Hematopoietic multipotent progenitor cell treated with erythropoietin and hydrocortisone succinate and interleukin-3 and kit ligand, for 8 days (in vitro differentiated cells): ENCODE measurements at regions not wholly inside any gene's neighbourhood (a gene's known extent, or its start where the extent isn't known, plus 50 kb on each side); places are given as distances from the start of the nearest gene placed in this dataset.

Experiments
- DNase-seq: peaks from one replicate; pipeline ENCODE4 v3.0.0-alpha.2; 2015

GRCh38 chr18:45119876-45120275 lies 439.2 kb downstream of the SETBP1 start:
- no peak for DNase-seq

GRCh38 chr18:45121146-45121545 lies 440.5 kb downstream of the SETBP1 start:
- no peak for DNase-seq

DNA sequence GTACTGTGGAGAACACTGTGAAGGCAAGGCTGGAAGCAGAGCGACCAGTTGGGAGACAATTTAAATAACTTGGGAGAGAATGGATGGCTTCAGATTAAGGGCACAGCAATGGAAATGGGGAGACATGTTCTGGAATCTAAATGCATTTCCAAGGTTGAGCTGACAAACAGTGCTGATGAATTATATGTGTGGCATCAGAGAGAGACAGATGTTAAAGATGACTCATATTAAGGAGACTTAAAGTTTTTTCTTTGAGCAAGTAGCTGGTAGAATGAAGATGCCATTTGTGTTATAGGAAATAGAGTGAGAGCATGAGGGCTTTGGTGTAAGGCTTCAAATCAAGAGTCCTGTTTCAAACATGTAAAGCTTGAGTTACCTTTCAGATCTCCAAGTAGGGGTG lies 441.8 kb downstream of the SETBP1 start:
- DNase-seq, result no peak

GRCh38 chr18:45127405-45127804 lies 446.7 kb downstream of the SETBP1 start:
- DNase-seq, result no peak

DNA sequence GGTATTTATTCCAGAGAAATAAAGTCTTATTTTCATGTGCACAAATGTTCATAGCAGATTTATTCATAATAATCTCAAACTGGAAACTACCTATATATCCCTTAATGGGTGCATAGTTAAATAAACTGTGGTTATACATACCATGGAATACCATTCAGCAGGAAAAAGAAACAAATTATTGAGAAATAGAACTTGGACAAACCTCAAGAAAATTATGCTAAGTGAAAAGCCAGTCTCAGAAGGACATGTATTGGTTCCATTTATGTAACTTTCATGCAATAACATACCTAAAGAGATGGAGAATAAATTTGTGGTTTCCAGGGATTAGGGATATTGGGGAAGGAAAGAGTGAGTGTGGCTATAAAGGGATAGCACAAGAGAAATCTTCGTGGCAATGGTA lies 452.6 kb downstream of the SETBP1 start:
- no peak for DNase-seq

DNA sequence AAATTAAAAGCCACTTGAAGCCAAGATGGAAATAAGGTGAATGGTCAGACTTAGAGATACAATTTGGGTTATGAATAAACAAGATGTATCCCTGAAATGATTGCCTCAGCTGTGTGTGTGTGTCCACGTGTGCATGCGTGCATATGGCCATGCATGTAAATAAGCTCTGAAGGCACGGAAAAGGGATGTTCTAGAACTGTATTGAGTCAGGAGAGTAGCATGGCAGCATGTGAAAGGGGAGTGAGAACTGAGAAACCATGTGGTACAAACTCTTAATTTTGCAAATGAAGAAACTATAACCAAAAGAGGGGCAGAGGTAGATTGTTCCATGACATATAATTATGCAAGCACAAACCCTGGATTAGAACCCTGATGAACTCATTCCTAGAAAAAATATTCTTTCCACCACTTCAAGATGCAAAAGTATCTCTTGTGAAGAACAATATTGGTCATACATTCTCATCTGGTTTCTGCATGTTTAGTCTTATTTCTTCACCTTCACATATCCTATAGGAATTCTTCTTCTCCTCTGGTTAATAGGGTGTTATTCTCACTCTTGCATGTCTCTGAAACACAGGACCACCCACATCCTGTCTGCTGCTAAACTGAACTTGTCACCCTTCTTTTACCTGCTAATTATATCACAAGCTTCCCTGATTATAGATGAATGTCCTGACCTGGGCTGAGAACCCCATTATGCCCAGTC lies 455.8 kb downstream of the SETBP1 start:
- DNase-seq, result no peak

DNA sequence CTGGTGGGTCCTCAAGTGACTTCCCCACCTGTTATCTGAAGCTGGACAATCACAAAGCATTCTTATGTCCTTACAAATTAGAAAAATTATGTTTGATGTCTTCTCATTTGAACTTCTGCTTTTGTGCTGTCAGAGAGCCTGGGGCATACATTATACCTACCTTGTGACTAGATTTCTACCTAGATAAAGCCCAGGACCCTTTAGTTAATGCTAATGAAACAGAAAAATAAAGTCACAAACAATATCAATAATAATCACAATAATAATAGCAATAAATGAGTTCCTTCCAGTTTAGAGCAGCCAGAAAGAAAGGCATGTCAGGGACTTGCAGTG lies 456.4 kb downstream of the SETBP1 start:
- DNase-seq, result no peak

DNA sequence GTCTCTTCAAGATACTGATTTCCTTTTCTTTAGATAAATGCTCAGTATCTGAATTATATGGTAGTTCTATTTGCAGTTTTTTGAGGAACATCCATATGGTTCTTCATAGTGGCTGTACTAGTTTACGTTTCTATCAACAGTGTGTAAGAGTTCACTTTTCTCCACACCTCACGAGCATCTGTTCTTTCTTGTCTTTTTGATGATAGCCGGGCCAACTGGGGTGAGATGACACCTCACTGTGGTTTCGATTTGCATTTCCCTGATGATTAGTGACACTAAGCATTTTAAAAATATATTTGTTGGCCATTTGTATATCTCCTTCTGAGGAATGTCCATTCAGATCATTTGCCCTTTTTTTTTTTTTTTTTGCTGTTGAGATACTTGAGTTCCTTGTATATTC lies 458.8 kb downstream of the SETBP1 start:
- DNase-seq, result no peak

GRCh38 chr18:45142868-45143267 lies 462.2 kb downstream of the SETBP1 start:
- DNase-seq, result no peak

GRCh38 chr18:45149712-45150111 lies 465.6 kb upstream of the SLC14A2 start:
- DNase-seq, result no peak

GRCh38 chr18:45151645-45152044 lies 463.6 kb upstream of the SLC14A2 start:
- no peak for DNase-seq

DNA sequence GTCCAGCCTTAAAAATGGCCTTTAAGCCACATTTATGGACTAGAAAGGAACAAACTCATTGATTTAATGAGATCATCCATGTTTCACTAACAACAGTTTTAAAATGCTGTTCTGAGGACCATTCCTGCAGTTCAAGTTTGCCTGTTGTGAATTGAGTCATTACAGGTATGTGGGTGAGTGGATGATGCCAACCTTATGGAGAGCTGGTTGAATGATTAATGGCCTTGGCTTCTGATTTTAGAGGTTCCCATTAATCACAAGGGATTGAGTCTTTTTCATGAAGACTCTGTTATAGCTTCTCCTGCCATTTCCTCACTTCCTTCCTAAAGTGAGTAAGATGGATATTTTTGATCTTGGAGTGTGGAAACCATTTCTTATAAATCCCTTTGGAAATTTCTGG lies 459.8 kb upstream of the SLC14A2 start:
- DNase-seq, result no peak

GRCh38 chr18:45156946-45157345 lies 458.3 kb upstream of the SLC14A2 start:
- DNase-seq, result no peak

DNA sequence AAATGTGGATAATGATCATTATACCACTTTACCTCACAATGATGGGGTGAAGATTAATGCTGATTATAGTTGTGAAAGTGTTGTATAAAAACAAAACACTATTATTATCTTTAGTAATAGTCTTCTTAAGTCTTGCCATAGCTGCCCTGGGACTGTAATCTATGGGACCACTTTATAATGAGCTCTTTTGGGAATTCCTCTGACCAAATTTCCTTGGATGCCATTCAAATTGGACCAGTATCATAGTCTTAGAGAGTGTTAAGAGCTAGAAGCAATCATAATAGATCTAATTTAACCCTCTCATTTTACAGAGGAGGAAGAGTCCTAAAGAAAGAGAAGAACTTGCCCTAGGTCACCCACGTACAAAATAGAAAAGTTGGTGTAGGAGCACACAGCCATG lies 457.7 kb upstream of the SLC14A2 start:
- no peak for DNase-seq

DNA sequence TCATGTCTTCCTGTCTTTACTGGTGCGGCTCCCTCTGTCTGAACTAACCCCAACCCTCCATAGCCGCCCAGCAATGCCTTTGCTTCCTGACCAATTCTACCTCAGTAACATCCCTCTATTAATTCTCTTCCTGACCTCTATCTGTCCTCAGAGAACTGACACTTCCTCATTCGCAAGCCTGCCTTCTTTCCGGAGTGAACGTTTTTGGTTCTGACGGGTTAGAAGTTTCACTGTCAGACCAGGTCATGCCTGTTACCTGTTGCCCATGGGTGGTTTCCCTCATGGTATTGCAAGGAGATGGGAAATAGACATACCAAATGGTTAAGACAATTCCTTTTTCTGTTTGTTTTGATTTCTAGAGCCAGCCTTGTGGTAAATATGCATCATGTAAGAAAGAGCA lies 453.4 kb upstream of the SLC14A2 start:
- DNase-seq, result no peak

DNA sequence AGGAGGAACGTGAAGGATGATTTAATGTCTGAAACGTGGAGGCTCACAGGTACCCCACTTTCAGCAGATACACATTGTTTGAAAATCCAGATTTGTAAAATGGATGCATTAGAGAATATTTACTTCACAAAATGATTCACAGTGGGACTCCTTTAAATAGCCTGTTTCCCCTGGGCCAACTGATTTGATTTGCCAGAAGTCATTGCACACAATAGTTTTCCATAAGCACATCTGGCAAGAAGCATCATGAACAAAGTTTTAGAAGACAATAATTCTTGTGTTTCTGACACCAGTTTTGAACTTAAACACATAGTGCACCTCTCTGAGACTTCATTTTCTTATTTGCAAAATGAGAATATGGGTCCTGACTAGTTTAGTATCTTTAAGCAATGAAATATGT lies 451.4 kb upstream of the SLC14A2 start:
- DNase-seq, result no peak

GRCh38 chr18:45164551-45164950 lies 450.7 kb upstream of the SLC14A2 start:
- no peak for DNase-seq

DNA sequence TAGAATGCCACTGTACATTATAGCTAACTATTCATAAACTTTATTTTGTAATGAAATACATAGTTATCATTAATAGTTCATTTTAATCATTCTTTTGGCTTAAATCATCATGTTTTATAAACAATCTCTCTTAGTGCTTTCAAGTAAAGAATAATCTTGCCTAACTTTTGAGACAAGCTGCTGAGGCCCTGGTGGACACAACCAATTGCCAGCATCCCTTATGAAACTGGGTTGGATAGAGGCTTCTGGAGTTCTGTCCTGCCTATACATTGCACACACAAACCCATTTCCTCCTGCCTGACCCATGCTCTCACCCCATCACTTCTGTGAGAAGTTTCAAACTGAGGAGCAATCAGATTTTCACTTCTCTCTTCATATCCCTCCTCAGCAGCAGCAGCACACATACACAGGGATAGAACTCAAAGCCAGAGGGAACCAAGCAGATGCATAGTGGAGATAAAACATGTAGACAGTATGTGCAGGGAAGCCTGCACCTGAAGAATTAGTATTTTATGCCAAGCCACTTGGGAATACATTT lies 450.0 kb upstream of the SLC14A2 start:
- DNase-seq, result no peak

DNA sequence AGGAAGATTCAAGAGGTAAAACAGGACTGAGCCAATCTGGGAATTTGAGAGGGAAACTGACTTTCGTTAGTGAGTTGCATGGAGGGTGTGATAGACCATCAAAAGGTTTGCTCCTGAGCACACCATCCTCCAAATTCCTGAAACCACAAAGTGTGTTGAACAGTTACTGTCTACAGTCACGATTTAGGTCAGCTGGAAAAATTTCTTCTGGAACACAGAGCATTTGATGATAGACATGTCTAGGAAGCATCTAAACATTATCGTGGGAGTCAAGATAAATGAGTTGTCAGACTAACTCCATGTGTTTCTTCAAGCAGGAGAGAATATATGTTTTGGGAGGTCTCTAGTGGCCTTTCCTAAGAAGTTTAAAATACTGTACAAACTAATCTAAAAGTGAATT lies 449.4 kb upstream of the SLC14A2 start:
- DNase-seq, result no peak

- DNase-seq, result no peak
Measured at GRCh38 chr18:45166341-45166835, 448.9 kb upstream of the SLC14A2 start.

- DNase-seq, result no peak
Measured at GRCh38 chr18:45166836-45167551, 448.3 kb upstream of the SLC14A2 start.

DNA sequence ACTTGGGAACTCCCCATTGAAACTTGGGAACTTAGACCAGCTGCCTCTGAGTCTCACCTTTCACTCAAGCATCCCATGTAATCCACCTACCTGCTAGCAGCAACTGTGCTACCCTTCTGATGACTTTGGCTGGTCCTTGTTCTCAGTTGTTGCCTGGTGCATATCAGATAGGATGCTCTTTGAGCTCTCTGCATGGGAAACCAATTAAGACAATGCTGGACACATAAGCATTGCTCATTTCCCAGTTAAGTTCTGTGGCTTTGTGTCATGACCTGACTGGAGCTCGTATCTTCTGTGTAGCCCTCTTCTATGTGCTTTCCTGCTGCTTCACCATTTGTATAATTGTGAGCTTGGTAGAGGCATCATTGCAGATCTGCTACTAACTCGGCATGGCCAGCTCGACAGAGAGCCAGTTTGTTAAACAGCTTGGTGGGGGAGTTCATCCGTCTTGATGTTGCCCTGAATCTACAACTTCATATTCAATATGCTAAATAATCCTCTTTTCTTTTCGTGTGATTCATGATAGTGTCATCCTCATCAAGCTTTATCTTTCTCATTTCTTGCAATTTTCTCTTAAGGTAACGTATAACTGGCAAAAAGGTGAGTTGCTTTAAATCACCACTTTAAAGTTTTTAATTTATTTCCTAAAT lies 447.5 kb upstream of the SLC14A2 start:
- DNase-seq, result no peak

- DNase-seq, result no peak
Measured at GRCh38 chr18:45168866-45169600, 446.2 kb upstream of the SLC14A2 start.
